GM19463 (cell line): ENCODE measurements at regions not wholly inside any gene's neighbourhood (a gene's known extent, or its start where the extent isn't known, plus 50 kb on each side); places are given as distances from the start of the nearest gene placed in this dataset.
"Not testable (repeated sequence)": the region's sequence is repeated elsewhere in the genome, so short reads cannot be mapped to it uniquely, and the experiment has no call there.

ENCODE experiments used
- ATAC-seq: cut with Tn5 transposase; IDR thresholded peaks from one replicate; pipeline ENCODE4 v1.9.1; 2021; ENCODE audit warnings: mild to moderate bottlenecking, moderate library complexity; ENCODE audit not compliant: unreplicated experiment

DNA sequence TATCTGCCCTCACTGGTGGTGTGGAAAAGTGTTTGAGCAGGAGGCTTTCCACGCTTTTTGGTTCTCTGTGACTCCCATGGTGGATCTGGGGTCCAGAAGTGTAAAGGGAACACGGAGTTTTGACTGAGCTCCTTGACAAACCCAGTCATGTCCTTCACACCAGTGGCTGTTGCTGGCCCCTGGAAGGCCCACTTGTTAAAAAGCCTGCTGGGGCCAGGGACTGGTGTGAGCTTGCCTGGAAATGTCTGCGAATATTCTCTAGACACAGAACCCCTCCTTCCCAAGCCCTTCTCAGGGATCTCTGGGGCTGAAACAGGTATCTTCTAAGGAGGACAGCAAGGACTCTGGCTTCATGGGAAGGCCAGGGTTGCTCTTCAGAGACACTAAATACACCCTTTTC, 343.0 kb downstream of the TCERG1L start:
- ATAC-seq, result no peak

DNA sequence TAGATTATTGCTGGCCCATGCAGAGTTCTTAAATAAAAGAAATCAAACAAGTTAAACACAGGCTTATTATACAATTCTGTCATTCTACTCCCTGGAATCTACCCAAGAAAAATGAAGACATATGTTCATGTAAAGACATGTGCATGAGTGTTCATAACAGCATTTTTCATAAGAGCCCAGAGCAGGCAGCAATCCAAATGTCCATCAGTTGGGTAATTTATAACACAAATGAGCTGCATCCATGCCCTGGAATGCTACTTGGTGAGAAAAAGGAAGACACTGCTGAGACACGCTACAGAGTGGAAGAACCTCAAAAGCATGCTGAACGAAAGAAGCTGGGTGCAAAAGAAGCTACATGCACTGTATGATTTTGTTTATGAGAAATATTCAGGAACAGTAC, 342.6 kb downstream of the TCERG1L start:
- ATAC-seq, result no peak

DNA sequence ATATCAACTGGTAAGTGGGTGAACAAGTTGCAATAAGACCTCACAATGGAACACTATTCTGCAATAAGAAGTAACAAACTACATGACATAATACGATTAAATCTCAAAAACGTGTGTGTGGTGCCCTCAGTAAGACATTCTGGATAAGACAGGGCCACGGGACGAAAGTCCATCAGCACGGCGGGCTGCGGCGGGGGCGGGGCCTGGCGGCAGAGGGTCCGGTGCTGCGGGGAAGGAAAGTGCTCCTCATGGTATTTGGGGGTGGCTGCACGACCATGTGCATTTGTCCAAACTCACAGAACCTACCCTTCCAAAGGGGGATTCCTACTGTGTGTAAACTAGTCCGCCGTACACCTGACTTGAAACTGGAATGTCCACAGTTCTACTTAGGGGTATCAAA, 341.8 kb downstream of the TCERG1L start:
- no peak for ATAC-seq

DNA sequence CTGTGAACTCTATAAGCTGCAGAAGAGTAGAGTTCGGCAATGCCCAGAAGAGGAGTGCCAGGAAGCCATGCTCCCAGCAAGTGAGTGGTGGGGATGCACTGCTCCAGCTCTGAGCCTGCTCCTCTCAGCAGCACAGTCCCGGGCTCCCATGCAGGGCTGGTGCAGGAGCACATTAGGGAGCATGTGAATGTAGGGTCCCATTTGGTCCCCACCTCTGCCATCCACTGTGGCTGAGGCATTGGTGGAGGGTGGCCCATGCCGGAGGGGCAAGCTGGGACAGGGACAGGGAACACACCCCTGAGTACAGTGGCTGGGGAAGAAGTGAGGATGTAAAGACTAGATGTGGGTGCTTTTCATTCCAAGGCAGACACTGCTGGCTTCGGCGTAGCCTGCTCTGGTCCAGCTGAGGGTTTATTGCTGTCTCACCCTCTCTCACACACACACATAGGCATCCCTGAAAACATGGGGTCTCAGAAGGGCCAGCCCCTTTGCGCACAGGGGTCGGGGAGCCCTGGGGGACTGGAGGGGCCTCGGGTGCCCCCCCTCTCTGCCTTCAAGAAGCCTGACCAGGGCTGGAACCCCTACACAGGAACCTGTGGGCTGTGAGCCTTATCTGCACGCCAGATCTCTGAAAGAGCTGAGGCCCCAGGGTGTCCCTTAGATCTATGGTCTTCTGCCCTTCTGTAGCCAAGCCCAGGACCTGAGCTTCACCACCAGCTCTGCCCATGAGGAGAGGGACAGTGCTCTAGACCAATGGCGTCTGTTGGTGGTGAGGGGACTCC, 341.0 kb downstream of the TCERG1L start:
- ATAC-seq, result no peak

DNA sequence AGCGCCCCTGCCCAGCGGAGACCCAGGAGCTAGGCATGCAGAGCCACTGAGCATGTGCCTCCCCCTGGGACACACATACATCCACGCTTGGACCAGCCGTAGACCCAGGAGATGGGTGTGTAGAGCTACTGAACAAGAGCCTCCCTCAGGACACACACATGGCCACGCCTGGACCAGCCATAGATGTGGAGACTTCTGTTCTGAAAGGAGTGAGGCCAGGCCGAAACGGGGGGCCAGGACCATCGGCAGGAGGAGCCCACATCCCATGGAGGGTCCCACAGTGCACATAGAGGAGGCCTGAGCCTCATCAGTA, 340.4 kb downstream of the TCERG1L start:
- no peak for ATAC-seq

- no peak for ATAC-seq
Measured at GRCh38 chr10:130973127-130973839, 338.2 kb downstream of the TCERG1L start.

DNA sequence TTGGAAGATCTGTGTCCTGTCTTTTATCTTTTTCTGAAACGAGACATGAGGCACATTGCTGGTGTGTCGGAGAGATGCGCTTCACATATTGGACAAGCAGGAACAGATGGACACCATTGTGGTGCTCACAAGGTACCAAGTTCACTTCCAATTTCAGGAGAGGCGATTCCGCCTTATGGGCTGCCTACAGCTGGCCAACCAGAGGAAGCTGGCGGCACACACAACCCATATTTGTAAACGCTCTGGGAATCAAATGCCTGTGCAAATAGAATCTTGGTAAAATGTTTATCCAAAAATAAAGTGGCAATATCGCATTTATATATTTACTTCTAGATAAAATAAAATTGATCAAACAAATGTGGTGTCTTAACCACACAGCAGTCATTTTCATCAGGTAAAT, 337.4 kb downstream of the TCERG1L start:
- no peak for ATAC-seq

- ATAC-seq, result not testable (repeated sequence)
Measured at GRCh38 chr10:130975351-130975750, 336.2 kb downstream of the TCERG1L start.

DNA sequence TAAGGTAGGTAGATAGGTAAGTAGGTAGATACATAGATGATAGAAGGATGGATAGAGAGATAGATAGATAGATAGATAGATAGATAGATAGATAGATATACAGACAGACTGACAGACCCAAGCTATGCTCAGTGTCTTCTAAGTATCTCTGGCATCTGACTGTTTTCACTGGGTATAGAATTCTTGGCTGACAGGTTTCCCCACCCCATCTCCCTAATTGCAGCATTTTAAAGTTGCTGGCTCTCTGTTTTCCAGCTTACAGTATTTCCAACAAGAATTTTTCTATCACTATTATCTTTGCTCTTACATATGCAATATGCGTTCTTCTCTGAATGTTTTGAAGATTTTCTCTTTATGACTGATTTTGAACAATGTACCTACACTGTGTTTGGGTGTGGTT, 328.7 kb downstream of the TCERG1L start:
- no peak for ATAC-seq

GRCh38 chr10:130983749-130984148, 327.8 kb downstream of the TCERG1L start:
- no peak for ATAC-seq

DNA sequence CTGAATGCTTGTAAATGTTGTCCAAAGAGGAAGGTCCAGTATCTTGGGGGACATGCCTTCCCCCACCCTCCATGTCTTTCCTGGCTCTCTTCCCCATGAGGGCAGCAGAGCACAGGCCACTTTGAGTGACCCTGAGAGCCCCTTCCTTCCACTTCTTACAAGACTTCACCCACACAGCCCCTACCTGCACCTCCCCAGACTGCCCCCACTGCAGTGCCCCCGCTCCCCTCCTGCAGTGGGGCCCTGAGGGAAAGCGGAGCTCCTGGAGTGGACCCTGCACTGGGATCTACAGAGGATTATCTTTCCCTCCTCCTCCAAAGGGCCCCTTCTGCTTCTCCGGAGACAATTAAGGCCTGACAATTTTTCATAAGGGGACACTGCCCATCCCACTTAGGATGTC, 326.8 kb downstream of the TCERG1L start:
- no peak for ATAC-seq

DNA sequence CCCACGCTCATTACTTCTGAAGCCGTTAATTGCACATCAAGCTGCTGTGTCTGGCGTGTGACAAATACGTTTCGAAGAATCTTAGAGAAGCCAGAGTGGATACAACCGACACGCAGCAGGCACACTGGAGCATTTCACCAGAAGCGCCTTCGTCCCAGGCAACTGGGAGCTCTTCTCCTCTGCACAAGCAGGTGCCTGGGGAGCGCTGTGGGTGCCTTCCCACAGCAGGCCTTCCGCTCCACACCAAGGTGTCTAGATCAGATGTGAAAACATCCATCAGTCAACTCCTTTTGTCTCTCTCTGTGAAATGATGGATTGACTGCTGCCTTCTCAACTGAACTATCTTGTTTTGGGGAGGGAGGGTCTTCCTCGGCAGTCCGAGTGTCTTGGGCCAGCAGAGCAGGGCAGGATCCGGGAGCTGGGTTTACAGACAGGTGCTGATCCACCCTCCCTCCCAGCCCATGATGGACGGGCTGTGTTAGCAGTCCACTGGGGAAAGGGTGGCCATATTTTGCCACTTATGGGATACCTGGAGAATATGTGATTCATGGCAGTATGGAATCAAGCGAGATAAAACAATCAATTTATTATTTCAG, 326.3 kb downstream of the TCERG1L start:
- ATAC-seq, result no peak

- no peak for ATAC-seq
Measured at GRCh38 chr10:130986846-130987245, 324.7 kb downstream of the TCERG1L start.

DNA sequence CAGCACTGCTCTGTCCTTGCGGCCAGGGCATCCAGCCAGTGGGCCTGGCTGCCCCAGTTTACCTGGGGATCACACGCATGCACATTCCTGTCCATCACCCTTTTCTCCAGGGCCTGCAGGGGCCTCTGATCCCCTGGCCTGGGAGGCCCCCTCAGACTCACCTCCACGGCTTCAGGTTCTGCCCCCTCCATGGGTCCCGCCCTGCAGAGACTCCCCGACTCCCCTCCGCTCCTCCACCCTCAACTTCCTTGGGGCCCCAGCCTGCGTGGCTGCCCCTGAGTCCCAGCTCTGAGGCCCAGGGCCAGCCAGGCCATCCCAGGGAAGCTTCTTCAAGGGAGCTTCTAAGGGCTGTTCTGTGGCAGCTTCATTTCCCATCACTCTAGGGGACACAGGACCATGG, 324.1 kb downstream of the TCERG1L start:
- no peak for ATAC-seq

DNA sequence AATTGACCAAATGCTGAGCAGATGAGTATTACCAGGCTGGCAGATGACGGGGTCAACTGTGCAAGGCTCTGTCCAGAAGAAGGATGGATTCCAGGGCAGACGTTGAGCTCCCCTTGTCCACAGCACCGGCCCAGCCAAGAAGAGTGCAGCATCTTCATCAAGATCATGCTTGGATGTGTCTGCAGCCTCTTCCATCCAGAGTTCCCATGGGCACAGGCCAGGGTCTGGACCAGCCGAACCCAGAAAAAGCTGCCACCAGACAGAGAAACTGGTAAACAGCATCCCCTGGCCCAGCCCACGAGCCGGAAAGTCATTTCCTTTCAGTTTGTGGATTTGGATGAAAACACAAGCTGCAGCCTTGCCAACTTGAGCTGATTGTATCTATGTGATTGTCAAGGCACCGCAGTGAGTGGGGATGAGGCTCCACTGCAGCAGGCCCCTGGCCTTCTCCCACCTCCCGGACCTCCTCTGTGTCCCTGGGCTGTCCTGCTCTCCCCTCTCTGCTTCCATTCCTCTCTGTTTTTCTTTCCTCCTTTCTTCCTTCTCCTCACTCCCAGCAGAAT, 321.8 kb downstream of the TCERG1L start:
- no peak for ATAC-seq

DNA sequence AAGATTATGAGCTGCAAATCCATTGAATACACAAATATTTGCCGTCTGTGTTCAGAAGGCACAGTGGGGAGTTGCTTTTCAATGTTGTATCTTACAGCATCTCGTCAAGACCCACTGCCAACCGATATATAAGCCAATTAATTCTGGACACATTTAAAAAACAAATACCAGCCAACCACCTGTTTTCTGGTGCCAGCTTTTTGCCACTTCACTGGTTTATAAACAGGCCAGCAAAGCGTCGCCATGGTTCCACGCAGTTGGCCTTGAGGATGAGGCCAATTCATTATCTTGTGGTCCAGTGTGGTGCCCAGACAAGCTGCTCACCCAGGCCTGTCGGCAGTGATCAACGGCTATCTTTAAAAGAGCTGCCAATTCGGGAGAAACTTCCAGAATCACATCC, 321.0 kb downstream of the TCERG1L start:
- ATAC-seq, result no peak

- ATAC-seq, result no peak
Measured at GRCh38 chr10:130992802-130993523, 318.6 kb downstream of the TCERG1L start.

GRCh38 chr10:130993612-130994011, 317.9 kb downstream of the TCERG1L start:
- ATAC-seq, result no peak

GRCh38 chr10:130994191-130994590, 317.3 kb downstream of the TCERG1L start:
- no peak for ATAC-seq

- ATAC-seq, result no peak
Measured at GRCh38 chr10:130994845-130995244, 316.7 kb downstream of the TCERG1L start.
